AG04450 (cell line): ENCODE measurements at regions not wholly inside any gene's neighbourhood (a gene's known extent, or its start where the extent isn't known, plus 50 kb on each side); places are given as distances from the start of the nearest gene placed in this dataset.

ENCODE experiments used
- CTCF ChIA-PET: fragments of 300-600, 350-600 bp; formaldehyde crosslinking; extraction: SDS; loops from one replicate; lab custom pipeline; 2022; ENCODE audit warnings: antibody characterized with exemption, inconsistent platforms; lab: Charles Lee
- POLR2A ChIA-PET: fragments of 350-600 bp; formaldehyde crosslinking; extraction: SDS; loops from one replicate; lab custom pipeline; 2021; ENCODE audit warnings: antibody characterized with exemption, inconsistent platforms; lab: Yijun Ruan, JAX
- DNase-seq: peaks from one replicate; pipeline ENCODE4 v3.0.0-alpha.2; 2011; ENCODE audit warnings: low read depth, low spot score
- H3K27ac ChIP-seq: one replicate; pipeline ENCODE4 v1.5.1; 2012; ENCODE audit warnings: low read depth, low read length, control low read depth
- H3K27me3 ChIP-seq: one replicate; pipeline ENCODE4 v1.6.0; 2012; ENCODE audit warnings: low read length; ENCODE audit not compliant: control insufficient read depth, insufficient read depth
- H3K4me3 ChIP-seq: 2 replicates; pipeline ENCODE4 v1.5.1; 2011; ENCODE audit warnings: mild to moderate bottlenecking, low read depth, low read length, control low read depth
- H3K9me3 ChIP-seq: 2 replicates; pipeline ENCODE4 v1.5.1; 2012; ENCODE audit warnings: low read length; ENCODE audit not compliant: control insufficient read depth, insufficient read depth
- TF ChIP-seq, protein P1 (sequence below): IDR thresholded peaks from 2 replicates; pipeline ENCODE4 v1.5.1; 2011; ENCODE audit warnings: low read depth, low read length, control low read depth, inconsistent platforms

DNA sequence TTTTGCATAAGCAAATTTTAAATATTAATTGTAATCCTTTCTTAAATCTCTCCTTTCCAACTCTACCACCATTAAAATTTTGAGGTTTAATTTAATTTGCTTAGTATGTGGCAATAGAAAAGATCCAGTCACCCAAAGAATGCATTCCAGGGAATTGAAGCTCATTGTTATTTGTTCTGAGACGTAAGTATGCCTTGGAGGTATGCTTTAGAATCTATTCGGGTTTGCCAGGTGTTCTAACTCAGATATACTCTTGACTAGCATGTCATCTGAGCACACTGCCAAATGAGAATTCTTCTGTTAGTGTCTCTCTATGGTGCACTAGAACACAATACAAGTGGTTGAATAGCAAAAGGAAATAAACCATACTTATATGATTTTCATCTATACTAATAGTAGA lies 813.6 kb upstream of the ADGRL2 start:
- TF ChIP-seq, protein P1, sequence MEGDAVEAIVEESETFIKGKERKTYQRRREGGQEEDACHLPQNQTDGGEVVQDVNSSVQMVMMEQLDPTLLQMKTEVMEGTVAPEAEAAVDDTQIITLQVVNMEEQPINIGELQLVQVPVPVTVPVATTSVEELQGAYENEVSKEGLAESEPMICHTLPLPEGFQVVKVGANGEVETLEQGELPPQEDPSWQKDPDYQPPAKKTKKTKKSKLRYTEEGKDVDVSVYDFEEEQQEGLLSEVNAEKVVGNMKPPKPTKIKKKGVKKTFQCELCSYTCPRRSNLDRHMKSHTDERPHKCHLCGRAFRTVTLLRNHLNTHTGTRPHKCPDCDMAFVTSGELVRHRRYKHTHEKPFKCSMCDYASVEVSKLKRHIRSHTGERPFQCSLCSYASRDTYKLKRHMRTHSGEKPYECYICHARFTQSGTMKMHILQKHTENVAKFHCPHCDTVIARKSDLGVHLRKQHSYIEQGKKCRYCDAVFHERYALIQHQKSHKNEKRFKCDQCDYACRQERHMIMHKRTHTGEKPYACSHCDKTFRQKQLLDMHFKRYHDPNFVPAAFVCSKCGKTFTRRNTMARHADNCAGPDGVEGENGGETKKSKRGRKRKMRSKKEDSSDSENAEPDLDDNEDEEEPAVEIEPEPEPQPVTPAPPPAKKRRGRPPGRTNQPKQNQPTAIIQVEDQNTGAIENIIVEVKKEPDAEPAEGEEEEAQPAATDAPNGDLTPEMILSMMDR: no peak
- Histone ChIP-seq H3K27me3 (no peaks in the 10 kb centered on the region), H3K9me3 (no peaks in the 10 kb centered on the region), H3K27ac (no peak overlapping the region), H3K4me3 (no peak overlapping the region)
- no peak for DNase-seq
- ChIA-PET CTCF (no interaction called here), POLR2A (no interaction called here)

DNA sequence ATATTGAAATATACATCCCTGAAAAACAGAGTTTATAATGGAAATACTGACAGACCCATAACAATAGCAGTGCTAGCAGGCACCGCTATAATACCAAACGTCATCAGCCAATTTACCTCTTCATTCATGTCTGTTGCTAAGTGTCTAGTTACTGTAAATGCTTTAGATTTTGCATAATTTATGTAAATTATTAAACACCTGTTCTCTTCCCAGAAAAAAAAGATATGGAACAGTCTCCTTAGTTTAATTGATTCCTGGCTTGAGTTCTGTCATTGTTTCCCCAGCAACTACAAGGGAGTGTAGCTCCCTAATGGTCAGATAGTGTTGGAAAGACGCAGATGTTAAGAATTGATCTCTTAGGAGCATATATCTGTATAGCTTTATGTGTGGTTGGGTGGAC lies 817.9 kb upstream of the ADGRL2 start:
- no peaks in the 10 kb centered on the region for H3K9me3 ChIP-seq
- no peak overlapping the region for H3K4me3 ChIP-seq
- POLR2A ChIA-PET: no interaction called here
- DNase-seq: no peak
- TF ChIP-seq, protein P1: no peak
- no peak overlapping the region for H3K27ac ChIP-seq
- CTCF ChIA-PET: no interaction called here
- no peaks in the 10 kb centered on the region for H3K27me3 ChIP-seq

DNA sequence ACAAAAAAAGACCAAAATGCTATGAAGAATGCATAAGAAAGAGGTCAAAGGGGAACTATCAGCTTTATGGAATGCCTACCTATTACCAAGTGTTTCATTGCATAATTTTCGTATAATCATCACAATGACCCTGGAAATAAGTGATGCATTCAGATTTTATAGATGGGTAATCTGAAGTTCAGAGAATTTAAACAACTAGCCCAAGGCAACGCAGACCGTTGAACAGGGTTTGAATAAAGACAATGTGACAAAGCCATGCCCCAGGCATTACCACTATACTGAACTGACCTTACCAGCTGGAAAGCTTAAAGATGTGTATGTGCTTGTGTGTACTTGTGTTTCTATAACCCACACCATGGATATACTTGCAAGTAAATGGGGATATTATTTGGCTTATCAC lies 827.6 kb upstream of the ADGRL2 start:
- CTCF ChIA-PET: no interaction called here
- no peak for DNase-seq
- POLR2A ChIA-PET: no interaction called here
- Histone ChIP-seq H3K27ac (no peak overlapping the region), H3K4me3 (no peak overlapping the region), H3K27me3 (no peaks in the 10 kb centered on the region), H3K9me3 (no peaks in the 10 kb centered on the region)
- TF ChIP-seq, protein P1: no peak

DNA sequence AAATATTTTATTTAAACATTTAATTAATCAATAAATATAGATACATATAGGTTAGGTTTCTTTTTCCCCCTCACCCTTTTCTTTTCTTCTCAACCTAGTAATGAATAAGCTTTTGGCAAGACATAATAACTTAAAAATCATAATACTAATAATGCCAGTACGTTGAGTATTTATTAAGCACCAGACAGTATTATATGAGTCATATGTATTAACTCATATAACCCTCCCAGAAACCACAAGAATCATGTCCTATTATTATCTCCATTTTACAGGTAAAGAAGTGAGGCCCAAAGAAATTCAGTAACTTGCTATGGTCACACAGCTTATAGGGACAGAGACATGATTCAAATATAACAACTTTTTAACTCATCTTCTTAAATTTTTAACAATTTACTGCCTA lies 834.5 kb upstream of the ADGRL2 start:
- ChIA-PET CTCF (no interaction called here), POLR2A (no interaction called here)
- Histone ChIP-seq H3K27ac (no peak overlapping the region), H3K27me3 (no peaks in the 10 kb centered on the region), H3K9me3 (no peaks in the 10 kb centered on the region), H3K4me3 (no peak overlapping the region)
- no peak for DNase-seq
- TF ChIP-seq, protein P1: no peak

DNA sequence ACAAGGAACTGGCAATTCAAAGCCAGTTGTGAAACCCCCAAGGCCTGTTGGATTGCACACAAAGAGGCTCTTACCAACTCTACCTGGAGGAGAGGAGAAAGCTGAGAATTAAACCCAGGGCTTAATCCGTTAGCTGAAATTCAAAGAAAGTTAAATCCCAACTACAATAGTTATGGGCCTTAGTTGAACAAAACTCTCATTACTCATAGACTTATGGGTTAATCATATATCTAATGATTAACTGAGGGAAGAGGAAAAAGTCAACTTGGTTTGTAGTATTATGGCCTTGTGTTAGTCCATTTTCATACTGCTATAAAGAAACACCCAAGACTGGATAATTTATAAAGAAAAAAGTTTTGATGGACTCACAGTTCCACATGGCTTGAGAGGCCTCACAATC lies 838.2 kb upstream of the ADGRL2 start:
- TF ChIP-seq, protein P1: no peak
- no peaks in the 10 kb centered on the region for H3K27me3 ChIP-seq
- DNase-seq: no peak
- POLR2A ChIA-PET: no interaction called here
- CTCF ChIA-PET: no interaction called here
- no peaks in the 10 kb centered on the region for H3K9me3 ChIP-seq
- H3K4me3 ChIP-seq: no peak overlapping the region
- no peak overlapping the region for H3K27ac ChIP-seq
